Cardiac septum (tissue), 1 donor: ENCODE measurements at regions not wholly inside any gene's neighbourhood (a gene's known extent, or its start where the extent isn't known, plus 50 kb on each side); places are given as distances from the start of the nearest gene placed in this dataset.

Experiments
- DNase-seq: peaks from one replicate; pipeline ENCODE4 v3.0.0-alpha.2; 2020; ENCODE audit warnings: low spot score
- intact Hi-C: fragments of 100-400 bp; cut with DNase I; formaldehyde crosslinking; loops from one replicate; pipeline ENCODE4 v1.14.0; 2022
- donor health status: DM: no; HTN: no; CAD: no.

DNA sequence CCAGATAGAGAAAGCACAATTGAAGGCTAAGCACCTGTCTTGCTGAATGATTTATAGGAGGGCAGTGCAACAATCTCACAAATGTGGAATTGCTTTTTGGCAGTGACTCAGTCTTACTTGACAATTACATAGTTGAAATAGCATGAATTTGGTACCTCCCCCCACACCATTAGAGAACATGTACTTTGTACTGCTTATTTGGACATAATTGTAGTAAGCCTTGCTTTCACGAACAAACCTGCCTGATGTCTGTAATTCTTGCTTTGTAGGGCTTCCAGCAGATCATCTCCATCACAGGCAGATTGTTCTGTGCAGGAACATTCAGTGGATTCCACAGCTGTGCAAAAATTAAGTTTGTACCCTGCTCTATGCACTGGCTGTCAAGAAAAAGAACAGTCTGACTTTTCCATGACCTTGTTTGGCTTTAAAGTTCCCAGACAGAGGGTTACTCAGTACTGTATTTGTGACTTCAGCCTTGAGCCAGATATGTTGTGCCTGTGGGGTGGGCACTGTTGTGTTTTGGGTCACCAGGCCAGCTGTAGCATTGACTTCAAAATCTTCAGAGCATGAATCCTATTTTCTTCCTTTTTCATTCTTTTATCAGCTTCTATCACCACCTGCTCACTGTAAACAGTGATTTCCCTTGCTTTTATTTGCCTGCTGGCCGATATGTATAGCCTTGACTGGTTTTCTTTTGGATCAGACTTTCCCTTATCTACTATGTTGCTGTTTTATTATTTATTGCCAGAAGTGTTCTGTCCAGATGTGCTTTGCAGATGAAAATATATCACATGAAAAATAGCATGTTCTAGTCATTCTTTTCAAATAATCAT, 941.0 kb upstream of the CHORDC1 start:
- no peak for DNase-seq
- intact Hi-C loops = no loop called here

DNA sequence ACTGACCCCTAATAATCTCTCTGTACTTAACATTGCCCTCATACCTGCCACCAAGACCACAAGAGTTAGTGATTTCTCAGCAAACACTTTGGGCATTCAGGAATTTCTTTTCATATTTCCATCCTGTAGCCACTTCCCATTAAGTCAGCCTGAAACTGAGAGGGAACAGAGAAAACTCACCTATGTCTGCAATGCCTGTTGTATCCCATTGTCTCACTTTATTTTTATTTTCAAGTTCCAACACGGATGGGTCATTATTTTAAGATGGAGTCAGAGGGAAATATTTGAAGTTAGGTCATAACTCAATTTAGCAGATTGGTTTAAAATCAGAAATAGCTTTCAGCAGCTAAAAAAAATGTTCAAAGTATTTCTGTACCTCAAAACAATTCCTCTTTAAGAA, 937.8 kb upstream of the CHORDC1 start:
- DNase-seq = no peak
- intact Hi-C loops = no loop called here

DNA sequence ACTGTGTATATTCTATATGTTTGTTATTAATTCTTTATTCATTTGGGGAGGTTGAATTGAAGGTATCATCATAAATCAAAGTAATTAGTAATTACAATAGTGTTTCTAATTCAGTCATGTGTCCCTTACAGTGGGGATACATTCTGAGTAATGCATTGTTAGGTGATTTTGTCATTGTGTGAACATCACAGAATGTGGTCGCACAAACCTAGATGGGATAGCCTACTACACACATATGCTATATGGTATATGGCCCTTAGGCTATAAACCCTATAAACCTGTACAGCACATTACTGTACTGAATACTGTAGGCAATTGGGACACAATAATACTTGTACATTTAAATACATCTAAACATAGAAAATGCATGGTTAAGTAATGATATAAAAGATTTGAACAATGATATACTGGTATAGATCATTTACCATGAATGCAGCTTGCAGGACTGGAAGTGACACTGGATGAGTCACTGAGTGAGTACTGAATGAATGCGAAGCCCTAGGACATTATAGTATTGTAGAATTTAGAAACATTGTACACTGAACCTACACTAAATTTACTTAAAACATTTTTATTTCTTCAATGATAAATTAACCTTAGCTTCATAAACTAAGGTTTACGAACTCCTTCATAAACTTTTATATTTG, 936.2 kb upstream of the CHORDC1 start:
- intact Hi-C loops = no loop called here
- DNase-seq = no peak

DNA sequence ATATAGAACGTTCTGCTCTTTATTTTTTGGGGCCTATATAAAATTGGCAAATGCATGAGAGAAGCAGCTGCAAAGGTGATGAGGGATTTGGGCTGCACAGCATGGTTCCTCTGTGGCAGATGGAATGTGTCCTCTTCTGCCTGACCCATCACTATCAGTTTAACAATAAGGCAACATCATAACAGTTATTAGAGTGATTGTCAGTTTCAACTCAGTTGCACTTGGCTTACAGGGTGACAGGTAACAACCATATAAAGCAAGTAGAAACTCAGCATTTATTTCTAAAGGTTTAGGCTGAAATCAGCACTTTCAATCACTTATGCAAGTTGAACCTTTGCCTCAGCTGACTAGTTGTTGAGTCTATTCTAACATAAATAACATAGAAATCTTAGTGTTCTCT, 935.4 kb upstream of the CHORDC1 start:
- intact Hi-C loops = no loop called here
- DNase-seq = no peak

DNA sequence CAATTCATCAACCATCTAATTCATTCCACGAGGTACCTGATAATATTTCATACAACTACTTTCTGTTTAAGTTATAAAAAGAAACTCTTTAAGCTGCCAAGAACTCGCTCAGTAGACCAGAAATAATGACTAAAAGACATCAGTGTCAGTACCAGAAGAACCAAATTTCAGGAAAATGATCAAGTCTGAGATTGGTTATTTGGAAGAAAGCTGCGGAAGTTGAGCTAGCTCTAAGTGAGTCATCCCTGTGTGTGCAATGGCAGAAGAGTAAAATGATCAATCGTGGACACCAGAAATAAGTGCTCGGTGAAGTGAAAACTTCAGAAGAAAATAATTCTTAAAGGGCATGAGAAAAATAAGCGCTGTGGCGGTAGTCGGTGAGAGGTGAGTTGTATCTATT, 933.2 kb upstream of the CHORDC1 start:
- intact Hi-C loops = no loop called here
- DNase-seq = no peak

DNA sequence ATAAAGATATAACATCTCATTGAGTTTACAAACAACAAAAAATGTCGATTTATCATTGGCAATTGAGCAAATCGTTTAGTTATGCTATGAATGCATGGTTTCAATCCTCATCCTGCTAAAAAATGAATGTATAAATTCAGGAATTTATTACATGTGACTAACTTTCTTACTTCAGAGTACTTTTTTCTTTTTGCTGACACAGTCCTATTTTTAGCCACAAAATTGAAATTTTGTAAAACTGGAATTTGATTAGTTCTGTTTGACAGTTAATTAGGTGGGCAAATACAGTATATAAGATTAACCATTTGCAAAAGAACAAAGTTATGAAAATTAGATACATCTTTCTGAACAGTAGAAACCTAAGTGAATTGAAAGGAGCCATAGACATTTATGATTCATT, 925.0 kb upstream of the CHORDC1 start:
- intact Hi-C loops = no loop called here
- DNase-seq = no peak

DNA sequence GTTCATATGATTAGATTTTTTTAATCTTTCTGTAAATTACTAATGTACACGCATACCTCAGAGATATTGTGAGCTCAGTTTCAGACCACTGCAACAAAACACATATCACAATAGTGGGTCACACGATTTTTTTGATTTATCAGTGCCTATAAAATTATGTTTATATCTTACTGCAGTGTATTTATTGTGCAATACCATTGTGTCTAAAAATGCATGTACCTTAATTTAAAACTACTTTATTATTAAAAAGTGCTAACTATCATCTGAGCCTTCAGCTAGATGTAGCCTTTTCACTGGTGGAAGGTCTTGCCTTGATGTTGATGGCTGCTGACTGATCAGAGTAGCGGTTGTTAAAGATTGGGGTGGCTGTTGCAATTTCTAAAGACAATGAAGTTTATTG, 918.8 kb upstream of the CHORDC1 start:
- intact Hi-C loops = no loop called here
- DNase-seq = no peak

DNA sequence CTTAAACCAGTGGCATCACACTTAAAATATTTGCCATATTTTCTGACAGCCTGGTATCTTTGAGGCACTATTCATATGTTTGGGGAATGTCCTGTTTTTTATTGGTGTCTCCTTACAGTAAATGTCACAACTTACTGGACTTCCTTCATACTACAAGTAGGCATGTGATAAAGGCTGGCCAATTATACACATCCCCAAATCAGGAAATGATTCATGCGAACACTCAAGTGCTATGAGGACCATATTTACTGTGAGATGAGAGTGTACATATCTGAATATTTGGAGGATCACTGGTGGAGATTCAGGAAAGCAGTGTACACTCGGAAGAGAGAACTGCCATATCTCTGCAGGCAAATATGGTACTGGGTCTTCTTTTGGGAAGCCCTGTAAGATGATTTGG, 913.8 kb upstream of the CHORDC1 start:
- intact Hi-C loops = no loop called here
- DNase-seq = no peak

DNA sequence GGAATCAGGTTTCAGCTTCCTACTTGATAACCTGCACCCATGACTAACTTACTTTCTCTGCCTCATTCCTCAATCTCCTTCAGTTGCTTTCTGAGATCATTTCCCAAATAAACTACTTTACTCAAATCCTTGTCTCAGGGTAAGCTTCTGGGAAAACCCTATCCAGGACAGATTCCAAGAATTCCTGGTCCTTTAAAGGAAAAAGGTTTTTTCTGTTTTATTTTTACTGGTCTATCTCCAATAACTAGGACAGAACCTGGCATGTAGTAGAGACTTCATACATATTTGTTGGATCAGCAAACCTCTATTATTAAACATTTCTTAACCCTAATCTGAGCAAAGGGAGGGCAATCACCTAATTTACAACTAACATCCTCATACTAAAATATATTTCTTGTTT, 910.5 kb upstream of the CHORDC1 start:
- intact Hi-C loops = no loop called here
- DNase-seq = no peak

DNA sequence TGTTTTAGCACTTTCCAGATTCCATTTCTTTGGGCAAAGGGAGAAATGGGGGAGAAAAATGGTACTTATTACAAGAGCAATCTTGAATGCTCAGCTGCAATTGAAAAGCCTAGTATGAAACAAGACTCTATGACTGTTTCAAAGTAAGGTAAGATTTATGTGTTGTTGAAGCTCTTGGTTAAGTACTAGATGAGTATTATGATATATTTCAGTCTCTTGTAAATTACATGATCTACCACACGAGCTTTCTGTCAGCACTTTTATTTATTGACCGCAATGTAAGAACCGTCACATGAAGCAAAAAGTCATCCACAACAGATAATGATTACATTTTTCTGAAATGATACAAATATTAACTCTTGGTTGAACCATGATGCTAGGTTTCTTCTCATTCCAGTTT, 906.7 kb upstream of the CHORDC1 start:
- intact Hi-C loops = no loop called here
- DNase-seq = no peak

DNA sequence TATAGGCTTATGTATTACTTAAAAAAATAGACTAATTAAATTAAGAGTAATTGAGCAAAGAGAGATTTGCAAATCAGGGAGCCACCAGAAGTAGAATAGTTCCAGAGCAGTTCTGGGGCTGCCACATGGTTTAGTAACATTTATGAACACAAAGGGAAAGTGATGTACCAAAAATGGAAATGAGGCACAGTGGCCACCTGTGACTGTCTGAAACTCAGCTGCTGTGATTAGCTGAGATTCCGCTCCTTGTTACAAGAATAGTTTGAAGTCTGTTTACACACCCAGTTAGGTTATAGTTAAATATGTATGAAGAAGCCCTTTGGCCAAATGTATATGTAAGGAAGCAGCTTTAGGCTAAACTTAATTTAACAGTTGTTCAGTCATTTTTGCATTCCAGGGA, 901.5 kb upstream of the CHORDC1 start:
- intact Hi-C loops = no loop called here
- no peak for DNase-seq

DNA sequence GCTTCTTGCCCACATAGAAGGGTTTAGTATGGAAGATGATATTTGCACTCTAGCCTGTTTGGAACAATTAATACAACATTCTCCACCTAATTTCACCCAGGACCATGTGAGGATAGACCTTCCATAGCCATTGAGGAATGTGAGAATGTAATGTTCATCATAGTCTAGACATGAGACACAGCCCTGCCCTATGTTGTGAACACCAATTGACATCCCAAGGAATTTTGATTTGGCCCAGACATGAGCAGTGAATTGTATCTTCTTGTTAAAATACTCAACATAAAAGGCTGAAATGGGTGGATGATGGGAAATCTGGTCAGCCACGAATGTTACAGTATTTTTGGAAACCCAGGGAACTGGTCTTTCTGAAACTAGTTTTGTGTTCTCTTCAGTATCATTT, 892.3 kb upstream of the CHORDC1 start:
- DNase-seq = no peak
- intact Hi-C loops = no loop called here

DNA sequence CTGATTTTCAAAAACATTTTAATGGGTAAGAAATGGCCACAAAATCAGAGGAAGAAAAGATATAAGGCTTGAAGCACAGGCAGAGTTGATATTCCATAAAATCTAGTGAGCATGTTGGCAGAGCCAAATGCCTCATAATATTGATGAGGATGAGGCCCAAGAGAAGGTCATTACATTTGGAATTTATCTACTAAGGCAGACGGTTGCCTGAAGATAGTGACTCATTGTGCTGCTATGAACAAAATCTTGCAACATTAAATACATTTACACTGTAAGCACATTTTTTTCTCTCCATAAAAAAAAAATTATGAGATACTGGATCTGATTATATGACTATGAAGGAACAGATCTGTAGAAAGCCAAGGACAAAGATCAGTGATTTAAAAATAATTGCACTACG, 881.4 kb upstream of the CHORDC1 start:
- intact Hi-C loops = no loop called here
- DNase-seq = no peak

DNA sequence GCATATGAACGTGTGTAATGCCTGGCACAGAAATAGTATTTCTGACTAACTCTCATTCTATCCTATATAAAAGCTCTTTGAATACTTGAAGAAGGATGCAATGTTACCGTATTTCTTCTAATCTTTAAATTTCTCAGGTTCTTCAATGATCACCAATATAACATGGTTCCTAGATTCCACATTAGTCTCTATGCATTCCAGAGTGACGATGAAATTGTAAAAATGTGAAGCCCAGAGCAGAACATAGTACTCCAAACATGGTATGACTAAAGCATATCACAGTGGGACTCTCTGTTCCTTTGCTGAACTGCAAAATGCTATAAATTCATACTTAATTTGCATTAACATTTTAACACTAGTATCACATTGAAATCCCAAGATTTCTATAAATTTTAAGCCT, 877.6 kb upstream of the CHORDC1 start:
- no peak for DNase-seq
- intact Hi-C loops = no loop called here

DNA sequence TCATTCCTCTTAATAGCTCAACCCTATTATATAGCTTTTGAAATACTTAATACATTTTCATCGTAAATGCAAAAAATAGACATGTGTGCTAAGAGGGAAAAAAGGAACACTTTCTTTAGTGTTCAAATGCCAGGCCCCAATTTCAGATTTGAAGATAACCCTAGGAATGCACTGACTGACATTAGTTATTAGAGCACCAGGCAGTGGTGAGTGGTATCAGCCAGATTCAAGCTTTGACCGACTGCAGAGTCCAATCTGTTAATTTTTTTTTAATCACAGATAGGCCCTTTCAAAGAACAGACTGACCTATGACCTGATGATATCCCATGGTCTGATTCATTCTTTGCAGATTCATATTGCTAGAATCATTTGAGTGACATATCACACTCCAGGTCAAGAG, 874.2 kb upstream of the CHORDC1 start:
- intact Hi-C loops = no loop called here
- DNase-seq = no peak

DNA sequence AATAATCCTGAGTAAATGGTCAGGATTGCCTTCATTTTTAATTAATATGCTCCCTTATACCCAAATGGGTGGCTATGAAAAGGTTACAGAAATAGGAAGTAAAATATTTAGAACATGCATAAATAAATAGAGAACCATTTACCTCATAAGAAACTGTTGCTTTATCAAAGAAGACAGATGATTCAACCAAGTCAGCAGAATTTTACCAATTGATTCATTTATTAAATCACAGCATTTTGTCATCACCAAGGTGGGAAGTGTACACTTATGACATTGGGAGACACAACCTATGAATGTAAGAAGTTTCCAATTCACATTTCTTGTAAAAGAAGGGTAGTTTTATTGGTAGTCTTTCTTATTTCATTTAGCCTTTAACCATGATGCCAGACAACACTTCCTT, 870.3 kb upstream of the CHORDC1 start:
- intact Hi-C loops = no loop called here
- DNase-seq = no peak

DNA sequence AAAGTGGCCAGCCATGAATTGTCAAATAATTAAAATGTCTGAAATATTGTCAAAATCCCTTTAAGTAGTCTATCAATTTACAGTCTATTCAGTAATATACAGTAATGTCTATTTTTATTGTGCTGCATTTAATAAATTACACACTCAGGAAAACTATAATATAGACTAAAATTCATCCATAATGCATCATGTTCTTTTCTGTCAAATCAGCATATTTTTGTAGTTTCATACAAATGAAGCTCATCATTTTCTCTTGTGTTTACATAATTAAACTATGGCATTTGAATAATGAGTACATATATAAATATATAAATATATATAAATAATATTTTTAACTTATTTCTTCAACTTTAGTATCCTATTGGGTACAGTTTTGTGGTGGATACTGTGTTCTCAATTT, 868.7 kb upstream of the CHORDC1 start:
- intact Hi-C loops = no loop called here
- DNase-seq = no peak

DNA sequence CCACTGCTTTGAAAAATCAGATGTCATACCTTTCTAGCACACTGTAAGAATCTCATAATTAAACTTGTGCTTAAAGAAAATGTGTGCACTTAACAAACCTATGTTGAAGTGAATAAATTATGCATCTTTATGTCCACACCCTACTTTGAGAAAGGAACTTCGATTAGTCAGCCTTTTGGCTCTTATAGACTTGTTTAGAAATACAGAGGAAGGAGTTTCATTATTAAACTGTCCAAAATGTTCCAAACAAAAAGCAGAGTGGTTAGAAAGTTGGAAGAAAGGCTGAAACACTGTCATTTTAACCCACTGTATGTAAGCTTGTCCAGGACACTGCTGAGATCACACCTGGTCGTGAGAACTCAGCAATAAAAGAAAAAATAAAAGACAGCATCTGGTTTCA, 863.2 kb upstream of the CHORDC1 start:
- no peak for DNase-seq
- intact Hi-C loops = no loop called here

DNA sequence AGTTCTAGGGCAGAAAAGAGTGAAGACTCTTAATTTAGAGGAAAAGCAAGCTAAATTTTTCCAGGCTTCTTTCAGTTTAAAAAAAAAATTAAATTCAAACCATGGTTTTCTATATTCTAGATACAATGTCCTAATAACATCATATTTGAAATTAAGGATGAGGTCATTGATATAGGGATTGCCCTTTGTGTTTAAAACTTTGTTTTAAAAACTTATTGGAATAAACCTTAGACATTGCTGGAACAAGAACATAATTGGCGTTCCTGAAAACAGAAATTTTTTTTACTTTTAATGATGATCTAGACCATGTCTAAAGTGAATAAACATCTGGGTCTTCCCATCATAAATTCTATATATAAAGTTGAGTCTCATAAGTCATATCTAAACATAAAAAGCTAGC, 859.4 kb upstream of the CHORDC1 start:
- intact Hi-C loops = no loop called here
- no peak for DNase-seq

DNA sequence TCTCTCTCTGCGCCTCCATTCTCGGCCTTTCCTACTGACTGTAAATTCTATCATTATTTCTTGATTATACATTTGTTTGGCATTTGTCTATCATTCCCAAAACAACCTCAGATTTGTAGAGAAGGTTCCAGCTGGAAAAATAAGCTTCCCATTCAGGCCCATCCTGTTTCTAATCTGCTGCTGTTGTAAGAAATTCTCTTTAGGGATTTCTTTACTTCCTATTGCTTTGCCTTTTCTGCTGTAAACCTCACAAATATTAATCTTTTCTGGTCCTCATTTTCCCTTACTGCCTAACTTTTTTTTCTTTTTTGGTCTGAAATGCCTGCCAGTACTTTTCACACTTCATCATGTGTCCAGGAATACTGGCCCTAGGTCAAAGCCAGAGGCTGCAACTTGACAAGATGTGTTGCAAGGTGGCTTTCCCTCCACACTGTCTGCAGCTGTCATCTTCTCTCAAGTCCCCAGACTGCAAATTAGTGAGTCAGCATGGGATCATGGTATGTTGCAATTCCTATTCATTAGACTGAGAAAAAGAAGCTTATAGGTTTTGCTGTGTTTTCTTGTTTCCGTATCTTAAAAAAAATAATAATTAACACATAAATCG, 858.7 kb upstream of the CHORDC1 start:
- no peak for DNase-seq
- intact Hi-C loops = no loop called here

DNA sequence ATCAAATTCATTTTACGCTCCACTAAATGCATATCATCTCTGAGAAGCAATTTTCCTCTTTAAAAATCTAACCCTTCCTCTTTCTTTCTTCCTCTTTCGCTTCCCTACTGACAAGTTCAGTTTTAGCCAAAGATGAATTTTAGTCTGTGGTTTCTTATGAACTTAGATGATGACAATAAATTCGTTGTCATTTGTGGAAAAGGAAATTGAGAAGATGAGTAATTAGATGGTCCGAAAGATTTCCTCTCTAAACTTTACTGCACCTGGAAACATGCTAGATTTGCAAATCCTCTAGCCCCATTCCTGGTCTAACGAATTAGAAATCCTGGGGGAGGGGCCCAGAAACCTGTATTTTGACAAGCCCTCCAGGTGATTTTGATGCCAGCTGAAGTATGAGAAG, 855.4 kb upstream of the CHORDC1 start:
- intact Hi-C loops = no loop called here
- DNase-seq = no peak
